Tibial nerve (tissue), 4 donors: ENCODE measurements at regions not wholly inside any gene's neighbourhood (a gene's known extent, or its start where the extent isn't known, plus 50 kb on each side); places are given as distances from the start of the nearest gene placed in this dataset.

Source experiments
- CTCF ChIP-seq, 5 experiments: fragments of 200-600 bp in 3 of 5; fragments of 450-650 bp in 2 of 5; sonication (generic) in 3 of 5; IDR thresholded peaks; one replicate each; pipeline ENCODE4 v1.5.1; 2016 to 2019; ENCODE audit warnings: antibody characterized with exemption in 5 of 5, mild to moderate bottlenecking in 3 of 5, moderate library complexity in 2 of 5
- EP300 ChIP-seq, 2 donors: sonication (generic); formaldehyde crosslinking; IDR thresholded peaks; one replicate each; pipeline ENCODE4 v1.6.1; 2017; ENCODE audit warnings: antibody characterized with exemption in 2 of 2, mild to moderate bottlenecking in 1 of 2
- POLR2A ChIP-seq, 2 donors: fragments of 450-650 bp; IDR thresholded peaks; one replicate each; pipeline ENCODE4 v1.6.1; 2017; ENCODE audit warnings: antibody characterized with exemption in 2 of 2, mild to moderate bottlenecking in 2 of 2, moderate library complexity in 2 of 2

DNA sequence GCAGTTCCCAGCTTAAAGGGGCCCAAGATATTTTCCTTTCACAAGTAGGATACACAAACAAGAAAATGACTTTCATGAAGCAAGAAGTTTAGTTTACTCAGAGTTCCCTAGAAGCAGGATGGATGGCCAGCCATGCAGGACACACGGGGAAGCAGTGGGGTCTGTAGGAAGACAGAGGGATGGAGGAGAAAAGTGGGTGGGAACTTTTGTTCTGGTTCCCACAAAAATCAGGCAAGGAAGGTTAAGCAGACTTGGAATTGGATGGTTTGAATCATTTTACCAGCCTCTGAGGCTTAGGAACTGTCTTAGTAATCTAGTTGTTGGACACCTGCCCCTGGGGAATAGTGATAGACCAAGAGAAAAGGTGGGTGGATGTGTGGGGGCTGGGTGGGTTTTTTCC lies 263.3 kb upstream of the VSTM2A start:
- TF ChIP-seq CTCF (IDR thresholded peaks at IDR 0.05) (no peak), EP300 (IDR thresholded peaks at IDR 0.05) (no peak), POLR2A (IDR thresholded peaks at IDR 0.05) (no peak)
